NCI-H82 treated with DMSO at 0.1 percent for 48 hours (cell line): ENCODE measurements at regions not wholly inside any gene's neighbourhood (a gene's known extent, or its start where the extent isn't known, plus 50 kb on each side); places are given as distances from the start of the nearest gene placed in this dataset.
"Not testable (repeated sequence)": the region's sequence is repeated elsewhere in the genome, so short reads cannot be mapped to it uniquely, and the experiment has no call there.

Source experiments
- DNase-seq: peaks from one replicate; lab custom pipeline; 2025; ENCODE audit not compliant: unreplicated experiment; lab: John Stamatoyannopoulos, UW

GRCh38 chr4:169898095-169898494, 128.1 kb downstream of the MFAP3L start:
- no peak for DNase-seq

GRCh38 chr4:169894767-169895166, 131.4 kb downstream of the MFAP3L start:
- DNase-seq: not testable (repeated sequence)

GRCh38 chr4:169885893-169886292, 128.1 kb upstream of the HPF1 start:
- DNase-seq: no peak

- DNase-seq: no peak
Measured at GRCh38 chr4:169881769-169882168, 124.0 kb upstream of the HPF1 start.

GRCh38 chr4:169870507-169870906, 112.8 kb upstream of the HPF1 start:
- no peak for DNase-seq

- no peak for DNase-seq
Measured at GRCh38 chr4:169869490-169869889, 111.7 kb upstream of the HPF1 start.

- DNase-seq: no peak
Measured at GRCh38 chr4:169861593-169861992, 103.8 kb upstream of the HPF1 start.

- DNase-seq: no peak
Measured at GRCh38 chr4:169859366-169860216, 101.8 kb upstream of the HPF1 start.

- no peak for DNase-seq
Measured at GRCh38 chr4:169854090-169854489, 96.3 kb upstream of the HPF1 start.

GRCh38 chr4:169852481-169852880, 94.7 kb upstream of the HPF1 start:
- DNase-seq: no peak

GRCh38 chr4:169851750-169852149, 94.0 kb upstream of the HPF1 start:
- DNase-seq: no peak

- DNase-seq: no peak
Measured at GRCh38 chr4:169849456-169849855, 91.7 kb upstream of the HPF1 start.

GRCh38 chr4:169848018-169848417, 90.3 kb upstream of the HPF1 start:
- DNase-seq: no peak

GRCh38 chr4:169847171-169847570, 89.4 kb upstream of the HPF1 start:
- DNase-seq: no peak

GRCh38 chr4:169846396-169846795, 88.7 kb upstream of the HPF1 start:
- no peak for DNase-seq

GRCh38 chr4:169841776-169842175, 84.0 kb upstream of the HPF1 start:
- no peak for DNase-seq

- DNase-seq: no peak
Measured at GRCh38 chr4:169840554-169840953, 82.8 kb upstream of the HPF1 start.

- not testable (repeated sequence) for DNase-seq
Measured at GRCh38 chr4:169828329-169828728, 70.6 kb upstream of the HPF1 start.

- DNase-seq: no peak
Measured at GRCh38 chr4:169826634-169827187, 69.0 kb upstream of the HPF1 start.

GRCh38 chr4:169823685-169824084, 65.9 kb upstream of the HPF1 start:
- DNase-seq: no peak

GRCh38 chr4:169821402-169821801, 63.7 kb upstream of the HPF1 start:
- no peak for DNase-seq

GRCh38 chr4:169818063-169818679, 60.4 kb upstream of the HPF1 start:
- DNase-seq: no peak
